Activated CD8-positive, alpha-beta memory T cell treated with anti-CD3 and anti-CD28 coated beads, Interleukin-2, amount 50 U/mL, for 24 hours (primary cell): ENCODE measurements at regions not wholly inside any gene's neighbourhood (a gene's known extent, or its start where the extent isn't known, plus 50 kb on each side); places are given as distances from the start of the nearest gene placed in this dataset.
"Not testable (repeated sequence)": the region's sequence is repeated elsewhere in the genome, so short reads cannot be mapped to it uniquely, and the experiment has no call there.

Experiments used
- DNase-seq: peaks from one replicate; pipeline ENCODE4 v3.0.0-alpha.2; 2020; ENCODE audit errors: extremely low read depth

DNA sequence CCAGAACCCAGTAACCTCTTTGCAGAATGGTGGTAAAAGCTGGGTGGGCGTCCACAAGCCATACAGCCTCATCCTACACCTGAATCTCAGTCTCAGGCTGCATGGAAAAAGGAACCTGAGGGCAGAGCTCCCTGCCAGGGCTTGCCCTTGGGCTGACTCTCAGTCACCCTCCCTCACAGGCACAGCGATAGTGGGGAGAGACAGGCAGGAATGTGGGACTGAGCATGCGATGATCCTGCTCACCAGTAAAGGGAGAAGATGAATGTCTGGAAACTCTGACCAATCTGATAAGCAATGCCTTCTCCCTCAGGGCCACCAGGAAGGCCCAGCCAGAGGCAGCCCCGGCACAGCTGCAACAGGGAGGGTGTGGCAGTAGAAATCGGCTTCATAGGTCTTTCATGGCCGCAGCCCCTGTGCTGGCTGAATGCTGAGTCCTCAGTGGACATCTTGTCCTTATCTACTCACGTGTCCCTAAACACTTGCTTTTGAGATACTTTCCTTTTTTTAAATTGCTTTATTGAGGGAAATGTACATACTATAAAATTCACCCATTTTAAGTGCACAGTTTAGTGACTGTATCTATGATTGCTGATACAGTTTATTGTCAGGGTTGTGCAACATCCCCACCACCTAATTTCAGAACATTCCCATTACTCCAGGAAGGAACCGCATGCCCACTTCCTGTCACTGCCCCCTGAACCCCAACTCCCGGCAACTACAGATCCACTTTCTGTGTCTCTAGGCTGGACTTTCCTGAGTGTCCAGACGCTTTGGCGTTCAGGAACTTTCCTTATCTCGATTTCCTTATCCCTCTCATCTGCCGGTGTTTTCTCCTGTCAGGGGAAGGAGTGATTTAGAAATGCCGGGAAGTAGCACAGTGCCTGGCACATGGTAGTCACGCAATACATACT is 258.1 kb downstream of the PCNX1 start:
- DNase-seq, result no peak

DNA sequence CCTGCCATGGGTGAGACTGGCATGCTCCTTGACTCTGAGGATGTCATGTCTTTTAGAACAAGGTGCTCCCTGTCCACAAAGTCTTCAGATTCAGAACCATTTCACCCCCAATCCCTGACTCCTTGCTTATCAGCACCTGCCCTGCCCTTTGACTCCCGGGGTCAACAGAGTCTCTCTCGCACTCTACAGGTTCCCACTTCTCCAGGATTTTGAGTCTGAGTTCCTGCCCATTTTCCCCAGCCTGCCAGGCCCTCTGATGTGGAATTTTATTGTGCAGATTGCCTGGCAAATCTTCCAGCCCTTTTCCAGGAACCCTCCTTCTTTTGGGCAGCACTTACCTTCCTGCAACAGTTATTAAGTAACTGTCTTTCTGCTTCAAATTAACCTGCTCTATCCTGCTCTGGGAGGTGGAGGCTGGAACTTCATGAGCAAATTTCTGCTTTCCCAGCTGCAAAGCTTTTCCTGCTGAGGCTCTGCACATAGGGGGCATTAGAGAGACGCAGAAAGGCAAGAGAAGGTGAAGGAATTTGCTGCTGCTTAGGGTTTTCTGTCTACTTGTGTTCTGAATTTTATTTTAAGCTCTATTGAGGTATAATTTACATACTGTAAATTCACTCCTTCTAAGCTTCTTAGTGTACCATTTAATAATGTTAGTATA is 259.1 kb downstream of the PCNX1 start:
- DNase-seq, result no peak

DNA sequence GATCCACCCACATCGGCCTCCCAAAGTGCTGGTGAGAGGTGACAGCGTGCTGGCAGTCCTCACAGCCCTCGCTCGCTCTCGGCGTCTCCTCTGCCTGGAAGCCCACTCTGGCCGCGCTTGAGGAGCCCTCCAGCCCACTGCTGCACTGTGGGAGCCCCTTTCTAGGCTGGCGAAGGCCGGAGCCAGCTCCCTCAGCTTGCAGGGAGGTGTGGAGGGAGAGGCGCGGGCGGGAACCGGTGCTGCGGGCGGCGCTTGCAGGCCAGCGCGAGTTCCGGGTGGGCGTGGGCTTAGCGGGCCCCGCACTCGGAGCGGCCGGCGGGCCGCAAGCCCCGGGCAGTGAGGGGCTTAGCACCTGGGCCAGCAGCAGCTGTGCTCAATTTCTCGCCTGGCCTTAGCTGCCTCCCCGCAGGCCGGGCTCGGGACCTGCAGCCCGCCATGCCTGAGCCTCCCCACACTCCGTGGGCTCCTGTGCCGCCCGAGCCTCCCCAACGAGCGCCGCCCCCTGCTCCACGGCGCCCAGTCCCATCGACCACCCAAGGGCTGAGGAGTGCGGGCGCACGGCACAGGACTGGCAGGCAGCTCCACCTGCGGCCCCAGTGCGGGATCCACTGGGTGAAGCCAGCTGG is 260.2 kb downstream of the PCNX1 start:
- not testable (repeated sequence) for DNase-seq

DNA sequence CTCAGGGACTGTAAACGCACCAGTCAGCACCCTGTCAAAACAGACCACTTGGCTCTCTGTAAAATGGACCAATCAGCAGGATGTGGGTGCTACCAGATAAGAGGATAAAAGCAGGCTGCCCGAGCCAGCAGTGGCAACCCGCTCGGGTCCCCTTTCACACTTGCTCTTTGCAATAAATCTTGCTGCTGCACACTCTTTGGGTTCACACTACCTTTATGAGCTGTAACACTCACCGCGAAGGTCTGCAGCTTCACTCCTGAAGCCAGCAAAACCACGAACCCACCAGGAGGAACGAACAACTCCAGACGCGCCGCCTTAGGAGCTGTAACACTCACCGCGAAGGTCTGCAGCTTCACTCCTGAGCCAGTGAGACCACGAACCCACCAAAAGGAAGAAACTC is 260.9 kb downstream of the PCNX1 start:
- DNase-seq, result not testable (repeated sequence)

DNA sequence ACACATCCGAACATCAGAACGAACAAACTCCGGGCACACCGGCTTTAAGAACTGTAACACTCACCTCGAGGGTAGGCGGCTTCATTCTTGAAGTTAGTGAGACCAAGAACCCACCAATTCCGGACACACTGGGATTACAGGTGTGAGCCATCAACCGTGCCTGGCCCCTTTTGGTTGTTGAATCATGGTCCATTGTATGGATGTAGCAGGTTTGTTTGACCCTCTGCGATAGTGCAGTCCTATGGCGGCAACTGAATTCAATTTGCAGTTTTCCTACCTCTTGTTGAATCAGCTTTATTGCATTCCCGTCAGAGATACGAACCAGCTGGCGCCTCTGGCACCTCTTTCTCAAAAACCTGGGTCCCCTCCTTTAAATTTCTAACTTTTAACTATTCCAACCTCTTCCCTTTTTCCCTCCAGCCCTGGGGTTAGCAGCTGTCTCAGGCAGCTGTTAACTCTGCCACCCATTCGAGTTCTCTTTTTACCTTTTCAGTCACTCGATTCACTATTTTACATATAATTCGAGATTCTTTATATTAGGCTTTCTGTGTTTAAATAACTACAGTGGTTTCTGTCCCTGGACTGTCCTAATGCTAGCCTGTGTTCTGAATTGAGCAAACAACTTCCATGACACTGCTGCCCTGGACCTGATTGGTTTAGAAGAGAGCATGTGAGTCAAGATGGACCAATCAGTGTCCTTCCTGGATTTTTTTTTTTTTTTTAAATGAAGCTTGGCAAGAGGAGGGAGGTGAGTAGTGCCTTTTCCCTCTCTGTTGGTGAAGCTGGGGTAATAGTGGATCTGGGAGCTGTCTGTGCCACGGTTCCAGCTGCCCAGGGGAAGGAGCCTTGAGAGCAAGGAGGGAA is 261.5 kb downstream of the PCNX1 start:
- DNase-seq, result no peak

DNA sequence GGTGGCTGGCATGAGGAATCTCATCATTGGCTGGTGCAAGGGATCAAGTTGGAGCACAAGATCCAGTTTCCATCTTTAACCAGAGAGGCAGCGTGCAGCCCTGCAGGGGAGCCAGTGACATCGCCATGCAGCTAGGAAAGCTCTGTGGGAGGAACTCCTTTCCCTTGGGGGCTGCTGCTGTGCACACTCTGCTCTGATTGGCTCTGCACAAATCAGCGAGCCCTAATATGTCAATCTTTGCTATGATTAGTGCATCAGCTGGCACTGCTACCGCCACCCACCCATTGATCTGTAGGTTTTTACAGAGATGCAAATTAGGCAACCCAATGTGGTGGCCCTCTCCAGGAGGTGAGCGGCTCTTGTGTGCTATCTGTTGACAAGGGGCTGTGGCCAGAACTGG is 262.6 kb downstream of the PCNX1 start:
- no peak for DNase-seq

DNA sequence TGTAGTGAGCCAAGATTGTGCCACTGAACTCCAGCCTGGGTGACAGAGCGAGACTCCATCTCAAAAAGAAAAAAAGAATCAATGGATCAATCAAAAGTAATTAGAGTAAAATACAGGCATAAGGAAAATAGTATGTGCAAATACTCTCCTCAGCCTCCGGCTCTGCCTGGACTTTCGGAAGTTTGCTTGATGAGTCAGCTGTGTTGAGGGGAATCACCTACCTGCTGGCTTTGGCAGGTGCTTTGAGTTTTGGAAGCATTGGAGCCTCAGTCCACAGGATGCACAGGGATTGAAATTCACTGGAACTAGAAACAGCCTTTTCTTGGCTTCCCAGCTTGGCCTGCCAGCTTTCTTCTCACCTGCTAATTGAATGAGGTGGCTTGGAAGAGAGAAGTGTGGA is 268.2 kb downstream of the PCNX1 start:
- no peak for DNase-seq

DNA sequence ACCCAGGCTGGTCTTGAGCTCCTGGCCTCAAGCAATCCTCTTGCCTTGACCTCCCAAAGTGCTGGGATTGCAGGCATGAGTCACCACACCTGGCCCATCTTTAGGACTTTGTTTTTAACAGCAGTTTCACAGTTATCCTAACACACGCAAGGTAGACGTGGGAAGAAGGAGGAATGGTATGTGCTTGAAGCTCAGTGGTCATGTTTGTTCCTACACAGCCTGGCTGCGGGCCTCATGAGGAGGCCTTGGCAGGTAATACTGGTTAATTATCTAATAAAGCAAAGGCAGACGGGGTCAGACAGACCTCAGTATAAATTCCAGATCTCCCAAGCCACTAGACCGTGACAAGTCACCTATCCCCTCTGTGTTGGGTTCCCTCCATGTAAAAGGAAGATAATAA is 271.8 kb downstream of the PCNX1 start:
- no peak for DNase-seq

DNA sequence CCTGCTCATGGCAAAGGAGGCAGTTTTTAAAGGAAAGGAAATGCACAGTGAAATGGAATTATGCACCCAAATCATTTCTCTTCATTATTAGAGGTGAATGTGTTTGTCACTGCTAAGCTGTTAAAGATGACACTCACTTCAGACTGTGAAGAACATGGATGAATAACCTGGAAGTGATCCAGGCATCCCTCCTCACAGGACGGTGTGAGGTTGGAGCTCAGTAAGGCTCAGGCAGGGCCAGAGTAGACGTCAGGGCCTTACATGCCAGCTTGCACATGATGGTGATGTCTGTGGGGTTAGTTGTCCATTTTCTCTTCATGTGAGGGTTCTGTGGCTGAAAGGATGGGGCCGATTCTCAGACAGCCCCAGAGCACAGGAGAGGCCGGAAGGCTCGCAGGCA is 273.1 kb downstream of the PCNX1 start:
- no peak for DNase-seq

DNA sequence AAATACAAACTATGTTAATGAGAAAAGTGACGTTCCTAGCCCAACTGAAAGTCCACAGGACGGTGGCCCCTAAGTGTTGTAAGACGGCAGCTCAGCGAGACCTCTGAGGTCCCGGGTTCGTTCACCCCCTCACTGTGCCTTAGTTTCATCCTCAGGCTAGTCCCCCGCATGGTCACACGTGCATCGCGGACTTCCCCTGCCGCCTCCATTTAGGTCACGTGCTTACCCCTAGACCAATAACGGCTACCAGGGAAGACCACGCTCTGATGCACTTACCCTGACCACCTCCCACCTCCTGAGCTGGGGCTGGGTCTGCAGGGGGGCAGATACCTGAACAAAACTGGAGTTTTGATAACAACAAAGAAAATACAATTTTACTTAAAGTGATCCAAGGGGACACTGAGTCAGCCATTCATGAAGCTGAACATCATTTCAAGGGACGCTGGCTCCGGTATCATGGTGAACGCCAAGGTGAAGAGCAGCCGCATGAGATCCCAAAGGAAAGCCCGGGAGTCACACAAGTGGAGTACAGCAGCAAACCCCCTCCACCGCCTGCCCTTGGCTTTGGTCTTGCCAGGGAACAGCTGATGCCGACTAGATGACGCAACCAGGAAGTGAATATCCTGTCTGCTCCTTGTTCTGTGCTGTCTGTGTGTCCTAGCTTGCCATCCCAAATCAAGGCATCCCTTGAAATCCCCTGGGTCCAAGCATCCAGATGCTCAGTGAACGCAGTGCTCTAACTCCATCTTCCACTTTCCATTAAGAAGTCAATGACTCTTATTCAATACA is 274.1 kb downstream of the PCNX1 start:
- DNase-seq, result no peak

DNA sequence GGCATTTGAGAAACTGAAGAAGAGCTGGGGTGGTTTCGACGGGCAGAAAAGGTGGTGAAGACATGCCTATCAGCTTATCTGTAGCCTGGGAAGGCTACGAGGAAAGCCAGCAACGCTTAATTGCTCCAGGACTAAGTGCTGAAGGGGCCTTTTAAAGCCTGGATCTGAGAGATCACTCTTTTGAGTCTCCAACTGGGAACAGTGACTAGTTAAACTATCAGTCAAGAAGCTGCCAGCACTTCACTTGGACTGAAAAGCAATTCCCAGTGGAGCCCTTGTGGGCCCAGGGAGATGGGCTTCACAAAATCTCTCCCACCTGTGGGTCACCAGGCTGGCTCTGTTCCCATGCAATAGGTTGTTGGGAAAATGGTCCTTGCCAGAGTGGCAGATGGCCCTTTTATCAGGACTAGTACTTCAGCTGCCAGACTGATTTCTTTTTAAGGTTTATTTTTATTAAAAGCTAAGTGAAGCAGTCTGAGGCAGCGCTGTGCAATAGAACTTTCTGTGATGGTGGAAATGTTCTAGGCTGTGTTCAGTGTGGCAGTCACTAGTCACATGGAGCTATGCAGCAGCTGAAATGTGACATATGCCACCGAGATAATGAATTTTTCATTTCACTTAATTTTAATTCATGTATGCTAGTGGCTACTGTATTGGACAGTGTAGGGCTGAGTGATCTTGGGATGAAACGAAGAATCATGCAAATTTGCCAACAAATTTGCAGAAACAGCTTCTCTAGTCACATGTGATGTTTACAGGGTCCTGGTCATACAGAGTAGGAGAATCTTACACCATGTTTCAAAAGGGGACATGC is 276.8 kb downstream of the PCNX1 start:
- no peak for DNase-seq

DNA sequence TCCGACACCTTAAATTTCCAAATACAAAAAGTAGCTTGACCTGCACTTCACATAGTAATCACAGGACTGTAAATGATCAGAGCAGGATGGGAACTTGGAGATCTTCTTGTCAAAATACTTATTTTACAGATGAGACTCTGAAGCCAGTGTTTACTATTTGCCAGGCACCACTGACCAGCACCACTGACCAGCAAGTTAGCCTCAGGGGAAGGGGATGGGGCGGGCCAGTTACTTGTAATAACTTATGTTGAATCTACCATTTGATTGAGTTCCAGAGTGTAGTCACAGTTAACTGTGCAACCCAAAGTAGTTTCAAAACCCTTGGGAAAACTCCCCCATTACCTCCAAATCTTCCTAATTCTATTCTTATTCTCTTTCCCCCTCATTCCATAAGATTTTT is 278.4 kb downstream of the PCNX1 start:
- DNase-seq, result no peak

DNA sequence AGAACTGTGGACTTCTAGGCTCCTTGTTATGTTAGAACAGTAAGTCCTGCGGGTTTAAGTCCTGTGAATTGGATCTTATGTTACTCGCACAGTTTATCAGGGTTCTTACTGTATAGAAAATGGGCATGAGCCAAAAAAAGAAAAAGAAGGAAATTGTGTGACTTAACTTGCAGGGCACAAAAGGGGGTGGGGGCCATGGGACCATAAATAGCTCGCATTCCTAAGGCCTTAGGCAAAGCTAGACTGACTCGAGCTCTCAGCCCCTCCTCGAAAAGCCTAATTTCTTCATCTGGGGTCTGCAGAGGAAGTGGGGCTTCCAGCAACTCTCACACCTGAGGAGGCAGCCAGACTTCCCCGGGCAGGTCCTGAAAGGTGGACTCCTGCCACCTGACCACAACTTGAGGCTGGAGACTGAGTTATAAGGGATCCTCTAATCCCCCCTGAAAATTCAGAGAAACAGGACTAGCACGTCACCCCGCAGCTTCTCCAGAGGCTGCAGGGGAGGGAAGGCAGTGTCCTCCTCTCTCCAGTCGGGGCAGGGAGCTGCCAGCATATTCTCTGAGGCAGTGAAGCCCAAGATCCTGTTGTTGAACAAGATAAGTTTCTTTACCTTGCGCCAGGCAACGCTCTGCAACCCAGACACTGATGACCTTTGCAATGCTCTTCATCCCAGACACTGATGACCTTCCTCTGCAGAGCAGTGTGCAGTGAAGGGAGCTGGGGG is 280.5 kb downstream of the PCNX1 start:
- no peak for DNase-seq

DNA sequence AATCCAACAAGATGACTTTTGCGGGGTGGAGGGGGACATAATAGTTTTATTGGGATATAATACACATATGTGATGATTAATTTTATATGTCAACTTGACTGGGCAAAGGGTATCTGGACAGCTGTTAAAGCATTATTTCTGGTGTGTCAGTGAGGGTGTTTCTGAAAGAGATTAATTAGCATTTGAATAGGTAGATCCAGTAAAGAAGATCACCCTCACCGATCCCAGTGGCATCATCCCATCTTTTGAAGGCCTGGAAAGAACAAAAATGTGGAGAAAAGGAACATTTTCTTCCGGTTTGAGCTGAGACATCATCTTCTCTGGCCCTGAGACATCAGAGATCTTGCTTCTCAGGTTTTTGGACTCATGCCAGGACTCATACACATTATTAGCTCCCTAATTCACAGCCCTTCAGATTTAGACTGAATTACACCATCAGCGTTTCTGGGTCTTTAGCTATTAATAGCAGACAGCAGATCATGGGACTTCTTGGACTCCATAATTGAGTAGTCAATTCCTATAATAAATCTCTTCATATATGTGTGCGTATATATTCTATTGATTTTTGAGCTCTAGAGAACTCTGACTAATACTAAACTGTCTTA is 283.6 kb downstream of the PCNX1 start:
- no peak for DNase-seq

DNA sequence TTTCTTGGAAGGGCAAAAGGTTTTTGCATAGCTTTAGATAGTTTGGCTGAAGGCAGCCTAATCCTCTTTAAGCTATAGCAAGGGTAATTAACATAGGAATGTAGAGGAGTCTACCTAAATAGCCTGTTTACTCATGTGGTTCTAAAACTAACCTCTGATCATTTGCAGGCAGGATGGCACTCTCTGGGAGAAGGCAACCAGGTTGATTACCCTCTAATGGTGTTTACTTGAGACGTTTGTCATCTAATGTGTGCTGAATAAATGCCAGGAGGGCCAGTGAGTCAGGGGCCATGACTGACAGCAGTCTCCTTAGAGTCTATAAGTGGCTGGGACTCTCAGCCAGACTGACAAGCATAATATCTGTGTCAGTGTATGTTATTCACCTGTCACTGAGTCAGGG is 286.4 kb downstream of the PCNX1 start:
- no peak for DNase-seq

DNA sequence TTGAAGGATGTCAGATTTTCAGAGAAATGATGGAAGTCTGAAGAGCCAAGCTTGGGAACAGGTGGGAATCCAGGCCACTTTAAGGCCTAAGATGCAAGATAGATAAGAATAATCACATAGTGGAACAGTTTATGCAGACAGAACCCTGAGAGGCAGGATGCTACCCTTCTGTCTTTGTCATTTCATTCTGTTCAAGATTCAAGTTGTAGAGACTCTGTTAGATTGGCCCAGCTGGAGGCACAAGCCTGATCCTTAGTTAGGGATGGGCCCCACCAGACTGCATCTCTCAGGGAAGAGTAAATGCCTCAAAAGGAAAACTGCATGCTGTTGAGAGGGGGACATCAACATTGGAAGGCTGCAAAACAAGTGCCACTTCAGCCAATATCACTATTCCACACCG is 287.0 kb downstream of the PCNX1 start:
- DNase-seq, result no peak

DNA sequence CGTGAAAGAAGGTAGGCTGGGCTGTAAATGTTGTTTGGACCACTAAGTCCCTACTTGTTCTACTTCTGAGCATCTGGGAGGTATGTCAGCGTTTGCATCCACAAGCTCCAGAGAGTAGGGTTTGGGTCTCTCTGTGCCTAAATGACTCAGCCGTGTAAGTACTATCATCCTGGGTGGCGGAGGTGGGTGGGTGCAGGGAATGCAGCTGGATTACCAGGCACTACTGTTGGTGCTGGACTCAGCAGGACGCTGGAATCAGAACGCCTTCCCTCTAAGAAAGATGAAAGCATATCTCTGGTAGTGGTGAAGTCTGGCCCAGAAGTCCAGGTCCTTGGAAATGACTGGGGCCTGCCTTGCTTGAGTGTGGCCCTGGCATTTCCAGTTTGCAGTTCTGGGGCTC is 289.7 kb downstream of the PCNX1 start:
- no peak for DNase-seq

DNA sequence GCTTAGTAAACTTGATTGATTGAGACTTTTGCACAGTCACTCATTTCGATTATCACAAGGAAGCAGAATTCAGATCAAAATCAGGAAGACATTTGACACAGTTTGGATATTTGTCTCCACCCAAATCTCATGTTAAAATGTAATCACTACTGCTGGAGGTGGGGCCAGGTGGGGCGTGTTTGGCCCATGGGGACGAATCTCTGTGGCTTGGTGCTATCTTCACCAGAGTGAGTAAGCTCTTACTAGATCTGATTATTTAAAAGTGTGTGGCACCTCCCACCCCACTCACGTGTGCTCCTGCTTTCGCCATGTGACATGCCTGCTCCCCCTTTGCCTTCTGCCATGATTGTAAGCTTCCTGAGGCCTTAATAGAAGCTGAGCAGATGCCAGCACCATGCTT is 291.4 kb downstream of the PCNX1 start:
- DNase-seq, result no peak

DNA sequence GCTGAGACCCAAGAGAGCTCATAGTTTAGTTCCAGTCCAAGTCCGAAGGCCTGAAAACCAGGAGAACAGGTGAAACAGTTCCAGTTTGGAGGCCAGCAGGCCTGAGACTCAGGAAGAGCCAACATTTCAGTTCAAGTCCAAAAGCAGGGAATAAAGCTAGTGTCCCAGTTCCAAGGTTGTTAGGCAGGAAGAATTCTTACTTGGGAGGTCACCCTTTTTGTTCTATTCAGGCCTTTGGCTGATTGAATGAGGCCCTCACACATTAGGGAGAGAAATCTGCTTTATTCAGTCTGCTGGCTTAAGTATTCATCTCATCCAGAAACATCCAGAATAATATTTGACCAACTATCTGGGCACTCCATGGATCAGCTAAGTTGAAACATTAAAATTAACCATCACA is 294.6 kb downstream of the PCNX1 start:
- no peak for DNase-seq
